Breast epithelium (tissue), 4 donors: ENCODE measurements at regions not wholly inside any gene's neighbourhood (a gene's known extent, or its start where the extent isn't known, plus 50 kb on each side); places are given as distances from the start of the nearest gene placed in this dataset.

Experiments
- DNase-seq, 2 donors: peaks; one replicate each; pipeline ENCODE4 v3.0.0-alpha.2; 2019; ENCODE audit warnings: low spot score in 2 of 2
- H3K27ac ChIP-seq, 2 donors: fragments of 200-600 bp; sonication (generic) in 1 of 2; one replicate each; pipeline ENCODE4 v1.5.1; 2016 to 2019; ENCODE audit warnings: mild to moderate bottlenecking in 1 of 2
- H3K27me3 ChIP-seq, 2 donors: fragments of 200-600 bp; sonication (generic) in 1 of 2; one replicate each; pipeline versions ENCODE4 v1.5.1 to v1.6.0; 2017 to 2019; ENCODE audit warnings: control low read depth in 1 of 2, mild to moderate bottlenecking in 1 of 2
- H3K36me3 ChIP-seq: fragments of 200-600 bp; one replicate; pipeline ENCODE4 v1.5.1; 2019
- H3K4me1 ChIP-seq, 2 donors: fragments of 200-600 bp; sonication (generic); one replicate each; pipeline ENCODE4 v1.5.1; 2016 to 2019; ENCODE audit warnings: control low read depth in 1 of 2
- H3K4me3 ChIP-seq, 3 donors: fragments of 200-600 bp; sonication (generic); 1 replicate in 2 of 3; 2 replicates in 1 of 3; pipeline ENCODE4 v1.5.1; 2016 to 2019; ENCODE audit warnings: mild to moderate bottlenecking in 3 of 3, moderate library complexity in 2 of 3
- H3K9me3 ChIP-seq, 2 donors: fragments of 200-600 bp; sonication (generic) in 1 of 2; one replicate each; pipeline ENCODE4 v1.5.1; 2016 to 2019; ENCODE audit warnings: control low read depth in 1 of 2
- CTCF ChIP-seq, 3 donors: fragments of 450-650 bp; IDR thresholded peaks; one replicate each; pipeline ENCODE4 v1.5.1; 2016 to 2017; ENCODE audit warnings: antibody characterized with exemption in 3 of 3, mild to moderate bottlenecking in 3 of 3, moderate library complexity in 3 of 3
- POLR2A ChIP-seq: fragments of 450-650 bp; IDR thresholded peaks from one replicate; pipeline ENCODE4 v1.6.1; 2016; ENCODE audit warnings: antibody characterized with exemption, mild to moderate bottlenecking, moderate library complexity
- POLR2AphosphoS5 ChIP-seq, 3 donors: sonication (generic); formaldehyde crosslinking; IDR thresholded peaks; one replicate each; pipeline ENCODE4 v1.6.1; 2017; ENCODE audit warnings: antibody characterized with exemption in 3 of 3
- intact Hi-C: fragments of 100-400 bp; cut with DNase I; formaldehyde crosslinking; loops from one replicate; pipeline ENCODE4 v1.15.1; 2023; ENCODE audit warnings: low total_unique reads

GRCh38 chr17:72481572-72481971 is 360.8 kb downstream of the SOX9 start:
- intact Hi-C loops = no loop called here
- H3K27me3 ChIP-seq = no peaks in the 10 kb centered on the region

GRCh38 chr17:72485596-72485995 is 364.8 kb downstream of the SOX9 start:
- Histone ChIP-seq H3K4me1 (no peaks in the 10 kb centered on the region), H3K4me3 (no peak overlapping the region), H3K27me3 (no peaks in the 10 kb centered on the region), H3K36me3 (no peaks in the 10 kb centered on the region), H3K9me3 (peaks cover 0 to 5% of the 10 kb centered on the region in 2 donors), H3K27ac (no peak overlapping the region)
- DNase-seq = no peak
- intact Hi-C loops = no loop called here
- TF ChIP-seq POLR2A (no peak), POLR2AphosphoS5 (IDR thresholded peaks at IDR 0.05) (no peak), CTCF (IDR thresholded peaks at IDR 0.05) (no peak)

More at GRCh38 chr17:72481572-72481971, 360.8 kb downstream of the SOX9 start:
- no peak overlapping the region for H3K4me3 ChIP-seq
- no peaks in the 10 kb centered on the region for H3K4me1 ChIP-seq
- no peak for DNase-seq
- no peak for TF ChIP-seq CTCF (IDR thresholded peaks at IDR 0.05)
- TF ChIP-seq POLR2AphosphoS5 (IDR thresholded peaks at IDR 0.05) = no peak
- TF ChIP-seq POLR2A = no peak
- H3K36me3 ChIP-seq = no peaks in the 10 kb centered on the region
- H3K27ac ChIP-seq = no peak overlapping the region
- no peaks in the 10 kb centered on the region for H3K9me3 ChIP-seq

GRCh38 chr17:72486806-72487205 is 366.0 kb downstream of the SOX9 start:
- Histone ChIP-seq H3K4me3 (no peak overlapping the region), H3K27ac (no peak overlapping the region), H3K4me1 (no peaks in the 10 kb centered on the region), H3K9me3 (peaks cover 5 to 12% of the 10 kb centered on the region in 2 donors), H3K36me3 (no peaks in the 10 kb centered on the region), H3K27me3 (no peaks in the 10 kb centered on the region)
- intact Hi-C loops = no loop called here
- no peak for TF ChIP-seq CTCF (IDR thresholded peaks at IDR 0.05)
- TF ChIP-seq POLR2AphosphoS5 (IDR thresholded peaks at IDR 0.05) = no peak
- no peak for TF ChIP-seq POLR2A
- DNase-seq = no peak

- TF ChIP-seq POLR2A = no peak
- no peak for TF ChIP-seq POLR2AphosphoS5 (IDR thresholded peaks at IDR 0.05)
- no peak for TF ChIP-seq CTCF (IDR thresholded peaks at IDR 0.05)
These were observed 367.1 kb downstream of the SOX9 start for GRCh38 chr17:72487731-72488494.

GRCh38 chr17:72488555-72489271 is 367.9 kb downstream of the SOX9 start:
- Histone ChIP-seq H3K4me1 (no peaks in the 10 kb centered on the region), H3K27ac (no peak overlapping the region), H3K4me3 (no peak overlapping the region), H3K36me3 (no peaks in the 10 kb centered on the region), H3K9me3 (peaks cover 5 to 12% of the 10 kb centered on the region in 2 donors), H3K27me3 (no peaks in the 10 kb centered on the region)
- no peak for TF ChIP-seq POLR2A
- TF ChIP-seq POLR2AphosphoS5 (IDR thresholded peaks at IDR 0.05) = no peak
- no peak for TF ChIP-seq CTCF (IDR thresholded peaks at IDR 0.05)
- DNase-seq = no peak
- intact Hi-C loops = no loop called here

More at GRCh38 chr17:72487731-72488494, 367.1 kb downstream of the SOX9 start:
- Histone ChIP-seq H3K9me3 (peaks cover 5 to 12% of the 10 kb centered on the region in 2 donors), H3K4me3 (no peak overlapping the region), H3K27ac (no peak overlapping the region), H3K36me3 (no peaks in the 10 kb centered on the region), H3K27me3 (no peaks in the 10 kb centered on the region), H3K4me1 (no peaks in the 10 kb centered on the region)
- no peak for DNase-seq
- intact Hi-C loops = no loop called here
